Ishikawa (cell line): ENCODE measurements at regions not wholly inside any gene's neighbourhood (a gene's known extent, or its start where the extent isn't known, plus 50 kb on each side); places are given as distances from the start of the nearest gene placed in this dataset.

Experiments used
- CREB1 ChIP-seq: IDR thresholded peaks from 2 replicates; pipeline ENCODE4 v1.6.1; 2012; ENCODE audit warnings: low read depth
- EP300 ChIP-seq: IDR thresholded peaks from 2 replicates; pipeline ENCODE4 v1.6.1; 2012; ENCODE audit warnings: borderline replicate concordance
- MAX ChIP-seq: IDR thresholded peaks from 2 replicates; pipeline ENCODE4 v1.6.1; 2012
- NFIC ChIP-seq: IDR thresholded peaks from 2 replicates; pipeline ENCODE4 v1.6.1; 2012
- RAD21 ChIP-seq: IDR thresholded peaks from 2 replicates; pipeline ENCODE4 v1.6.1; 2012; ENCODE audit warnings: low read depth
- TCF12 ChIP-seq: IDR thresholded peaks from 2 replicates; pipeline ENCODE4 v1.6.1; 2012; ENCODE audit warnings: low read depth
- ZBTB7A ChIP-seq: IDR thresholded peaks from 2 replicates; pipeline ENCODE4 v1.6.1; 2012; ENCODE audit warnings: low read depth

GRCh38 chr5:110116539-110116938 lies 426.8 kb downstream of the MAN2A1 start:
- TF ChIP-seq CREB1 = no peak
- TF ChIP-seq NFIC = no peak
- TF ChIP-seq EP300 = no peak
- TF ChIP-seq MAX = no peak
- TF ChIP-seq TCF12 = no peak
- no peak for TF ChIP-seq ZBTB7A
- TF ChIP-seq RAD21 = no peak
